AG04450 (cell line): ENCODE measurements at regions not wholly inside any gene's neighbourhood (a gene's known extent, or its start where the extent isn't known, plus 50 kb on each side); places are given as distances from the start of the nearest gene placed in this dataset.

Experiments used
- CTCF ChIA-PET: fragments of 300-600, 350-600 bp; formaldehyde crosslinking; extraction: SDS; loops from one replicate; lab custom pipeline; 2022; ENCODE audit warnings: antibody characterized with exemption, inconsistent platforms; lab: Charles Lee
- POLR2A ChIA-PET: fragments of 350-600 bp; formaldehyde crosslinking; extraction: SDS; loops from one replicate; lab custom pipeline; 2021; ENCODE audit warnings: antibody characterized with exemption, inconsistent platforms; lab: Yijun Ruan, JAX
- DNase-seq: peaks from one replicate; pipeline ENCODE4 v3.0.0-alpha.2; 2011; ENCODE audit warnings: low read depth, low spot score
- H3K27ac ChIP-seq: one replicate; pipeline ENCODE4 v1.5.1; 2012; ENCODE audit warnings: low read depth, low read length, control low read depth
- H3K27me3 ChIP-seq: one replicate; pipeline ENCODE4 v1.6.0; 2012; ENCODE audit warnings: low read length; ENCODE audit not compliant: control insufficient read depth, insufficient read depth
- H3K4me3 ChIP-seq: 2 replicates; pipeline ENCODE4 v1.5.1; 2011; ENCODE audit warnings: mild to moderate bottlenecking, low read depth, low read length, control low read depth
- H3K9me3 ChIP-seq: 2 replicates; pipeline ENCODE4 v1.5.1; 2012; ENCODE audit warnings: low read length; ENCODE audit not compliant: control insufficient read depth, insufficient read depth
- CTCF ChIP-seq: IDR thresholded peaks from 2 replicates; pipeline ENCODE4 v1.5.1; 2011; ENCODE audit warnings: low read depth, low read length, control low read depth, inconsistent platforms

- ChIA-PET CTCF (no interaction called here), POLR2A (no interaction called here)
- Histone ChIP-seq H3K9me3 (no peaks in the 10 kb centered on the region), H3K27ac (no peak overlapping the region), H3K27me3 (no peaks in the 10 kb centered on the region), H3K4me3 (no peak overlapping the region)
- no peak for DNase-seq
- no peak for TF ChIP-seq CTCF
Measured at GRCh38 chr2:45123065-45123464, 113.8 kb upstream of the SIX2 start.

GRCh38 chr2:45121236-45121927 lies 112.1 kb upstream of the SIX2 start:
- Histone ChIP-seq H3K27me3 (no peaks in the 10 kb centered on the region), H3K9me3 (no peaks in the 10 kb centered on the region), H3K4me3 (no peak overlapping the region), H3K27ac (no peak overlapping the region)
- DNase-seq = no peak
- CTCF ChIA-PET = no interaction called here
- no peak for TF ChIP-seq CTCF
- POLR2A ChIA-PET = interaction anchor here (0.6 kb wide), 1 partner anchor 30 kb away, joined by 4 read pairs; no protein-coding TSS in a partner anchor

GRCh38 chr2:45120546-45120945 lies 111.3 kb upstream of the SIX2 start:
- Histone ChIP-seq H3K27me3 (no peaks in the 10 kb centered on the region), H3K27ac (no peak overlapping the region), H3K4me3 (no peak overlapping the region), H3K9me3 (no peaks in the 10 kb centered on the region)
- CTCF ChIA-PET = no interaction called here
- TF ChIP-seq CTCF = no peak
- no peak for DNase-seq
- POLR2A ChIA-PET = no interaction called here

- ChIA-PET CTCF (no interaction called here), POLR2A (interaction anchor here (0.6 to 1.2 kb wide), 2 partner anchors 9 to 58 kb away, joined by 3 to 8 read pairs; no protein-coding TSS in a partner anchor)
- DNase-seq = peak; percentile 54
- TF ChIP-seq CTCF = no peak
- no peak overlapping the region for H3K27ac ChIP-seq
- no peaks in the 10 kb centered on the region for H3K9me3 ChIP-seq
- no peaks in the 10 kb centered on the region for H3K27me3 ChIP-seq
- no peak overlapping the region for H3K4me3 ChIP-seq
Measured at GRCh38 chr2:45119855-45120254, 110.6 kb upstream of the SIX2 start.

- no peak overlapping the region for H3K27ac ChIP-seq
- no peak overlapping the region for H3K4me3 ChIP-seq
- peak; percentile 8 for DNase-seq
- CTCF ChIA-PET = no interaction called here
- H3K9me3 ChIP-seq = no peaks in the 10 kb centered on the region
- POLR2A ChIA-PET = interaction anchor here (0.6 to 1.2 kb wide), 2 partner anchors 10 to 59 kb away, joined by 3 to 8 read pairs; no protein-coding TSS in a partner anchor
- no peaks in the 10 kb centered on the region for H3K27me3 ChIP-seq
- no peak for TF ChIP-seq CTCF
Measured at GRCh38 chr2:45119038-45119437, 109.8 kb upstream of the SIX2 start.
